Transverse colon (tissue), 3 donors: ENCODE measurements at regions not wholly inside any gene's neighbourhood (a gene's known extent, or its start where the extent isn't known, plus 50 kb on each side); places are given as distances from the start of the nearest gene placed in this dataset.

ENCODE experiments used
- CTCF ChIP-seq, 5 experiments: fragments of 200-600 bp in 3 of 5; fragments of 450-650 bp in 2 of 5; sonication (generic) in 3 of 5; IDR thresholded peaks; 1 replicate in 2 of 5; 2 replicates in 3 of 5; pipeline ENCODE4 v1.5.1; 2016 to 2017; ENCODE audit warnings: antibody characterized with exemption in 5 of 5, inconsistent platforms in 3 of 5, mild to moderate bottlenecking in 2 of 5, moderate library complexity in 1 of 5
- POLR2A ChIP-seq: fragments of 450-650 bp; IDR thresholded peaks from one replicate; pipeline ENCODE4 v1.6.1; 2016; ENCODE audit warnings: antibody characterized with exemption, mild to moderate bottlenecking, moderate library complexity

GRCh38 chr2:181742361-181742760 is 62.0 kb upstream of the NEUROD1 start:
- TF ChIP-seq POLR2A: no peak
- no peak for TF ChIP-seq CTCF (IDR thresholded peaks at IDR 0.05)
